ENCODE measurements at regions not wholly inside any gene's neighbourhood (a gene's known extent, or its start where the extent isn't known, plus 50 kb on each side); places are given as distances from the start of the nearest gene placed in this dataset.

- no peak for TF ChIP-seq CTCF (conservative IDR thresholded peaks at IDR 0.05)
- Histone ChIP-seq H3K27ac (ENCODE audit: low read depth, low read length) (no peak overlapping the region), H3K36me3 (ENCODE audit: control insufficient read depth, insufficient read depth, low read length) (no peaks in the 10 kb centered on the region), H3K9me3 (ENCODE audit: control insufficient read depth, low read length) (peaks cover 4% of the 10 kb centered on the region), H3K4me3 (ENCODE audit: low read length) (no peak overlapping the region), H3K27me3 (ENCODE audit: control insufficient read depth, insufficient read depth, low read length, poor library complexity, severe bottlenecking) (no peaks in the 10 kb centered on the region), H3K4me1 (ENCODE audit: control insufficient read depth, insufficient read depth, low read length) (no peaks in the 10 kb centered on the region), H3K9ac (ENCODE audit: extremely low read depth, low read length, poor library complexity, severe bottlenecking) (no peak overlapping the region)
- H3K4me3 Mint-ChIP-seq, result no peak overlapping the region
- 93 to 100% methylated on average over 2 to 3 of the region's 6 CpGs for WGBS, 2 experiments (ENCODE audit: insufficient coverage in 1 of 2, insufficient read length in 1 of 2)
- no peaks in the 10 kb centered on the region for H3K36me3 Mint-ChIP-seq (ENCODE audit: low read depth)
- H3K4me1 Mint-ChIP-seq, result no peaks in the 10 kb centered on the region
- no peak for DNase-seq
- peaks cover 8% of the 10 kb centered on the region for H3K9me3 Mint-ChIP-seq
- no peaks in the 10 kb centered on the region for H3K27me3 Mint-ChIP-seq (ENCODE audit: insufficient read depth)
- no peak overlapping the region for H3K27ac Mint-ChIP-seq
These were observed 653.9 kb upstream of the NEGR1 start for GRCh38 chr1:72936151-72936740.

GRCh38 chr1:72932025-72932424 is 649.7 kb upstream of the NEGR1 start:
- H3K4me1 Mint-ChIP-seq, result peaks cover 4% of the 10 kb centered on the region
- no peak for DNase-seq
- no peak for TF ChIP-seq CTCF (conservative IDR thresholded peaks at IDR 0.05)
- no peak overlapping the region for H3K27ac Mint-ChIP-seq
- 89 to 100% methylated on average over 1 to 2 of the region's 2 CpGs for WGBS, 2 experiments (ENCODE audit: insufficient coverage in 1 of 2, insufficient read length in 1 of 2)
- H3K4me3 ChIP-seq (ENCODE audit: low read length), result no peak overlapping the region
- H3K9me3 Mint-ChIP-seq, result peaks cover 8% of the 10 kb centered on the region
- H3K9ac ChIP-seq (ENCODE audit: extremely low read depth, low read length, poor library complexity, severe bottlenecking), result no peak overlapping the region
- no peaks in the 10 kb centered on the region for H3K36me3 ChIP-seq (ENCODE audit: control insufficient read depth, insufficient read depth, low read length)
- H3K9me3 ChIP-seq (ENCODE audit: control insufficient read depth, low read length), result peaks cover 4% of the 10 kb centered on the region
- H3K36me3 Mint-ChIP-seq (ENCODE audit: low read depth), result no peaks in the 10 kb centered on the region
- H3K27ac ChIP-seq (ENCODE audit: low read depth, low read length), result no peak overlapping the region
- no peaks in the 10 kb centered on the region for H3K27me3 ChIP-seq (ENCODE audit: control insufficient read depth, insufficient read depth, low read length, poor library complexity, severe bottlenecking)
- no peaks in the 10 kb centered on the region for H3K4me1 ChIP-seq (ENCODE audit: control insufficient read depth, insufficient read depth, low read length)
- no peaks in the 10 kb centered on the region for H3K27me3 Mint-ChIP-seq (ENCODE audit: insufficient read depth)
- H3K4me3 Mint-ChIP-seq, result no peak overlapping the region

- no peak for DNase-seq
- H3K27ac Mint-ChIP-seq, result no peak overlapping the region
- Histone ChIP-seq H3K9me3 (ENCODE audit: control insufficient read depth, low read length) (peaks cover 4% of the 10 kb centered on the region), H3K27me3 (ENCODE audit: control insufficient read depth, insufficient read depth, low read length, poor library complexity, severe bottlenecking) (no peaks in the 10 kb centered on the region), H3K9ac (ENCODE audit: extremely low read depth, low read length, poor library complexity, severe bottlenecking) (no peak overlapping the region), H3K36me3 (ENCODE audit: control insufficient read depth, insufficient read depth, low read length) (no peaks in the 10 kb centered on the region), H3K4me3 (ENCODE audit: low read length) (no peak overlapping the region), H3K27ac (ENCODE audit: low read depth, low read length) (no peak overlapping the region), H3K4me1 (ENCODE audit: control insufficient read depth, insufficient read depth, low read length) (no peaks in the 10 kb centered on the region)
- TF ChIP-seq CTCF (conservative IDR thresholded peaks at IDR 0.05), result no peak
- 65 to 91% methylated on average over 2 to 3 of the region's 3 CpGs for WGBS, 2 experiments (ENCODE audit: insufficient coverage in 1 of 2, insufficient read length in 1 of 2)
- no peaks in the 10 kb centered on the region for H3K36me3 Mint-ChIP-seq (ENCODE audit: low read depth)
- H3K27me3 Mint-ChIP-seq (ENCODE audit: insufficient read depth), result no peaks in the 10 kb centered on the region
- no peak overlapping the region for H3K4me3 Mint-ChIP-seq
- H3K9me3 Mint-ChIP-seq, result peaks cover 8% of the 10 kb centered on the region
- peaks cover 4% of the 10 kb centered on the region for H3K4me1 Mint-ChIP-seq
These were observed 648.2 kb upstream of the NEGR1 start for GRCh38 chr1:72930528-72930927.

All from endodermal cell (in vitro differentiated cells).